Lung (tissue), 11 donors: ENCODE measurements at regions not wholly inside any gene's neighbourhood (a gene's known extent, or its start where the extent isn't known, plus 50 kb on each side); places are given as distances from the start of the nearest gene placed in this dataset.
A peak's percentile ranks its signal among the peaks of the same experiment; 100 is the strongest.

Source experiments
- ATAC-seq: fragments of 200-7000 bp; cut with Tn5 transposase; one replicate; pipeline ENCODE4 v1.9.1; 2020; ENCODE audit warnings: moderate number of reproducible peaks; ENCODE audit not compliant: insufficient read depth, low FRiP score
- DNase-seq, 3 donors: peaks; one replicate each; pipeline ENCODE4 v3.0.0-alpha.2; 2013 to 2017
- H3K27ac ChIP-seq, 2 donors: one replicate each; pipeline ENCODE4 v1.5.1; 2013; ENCODE audit warnings: mild to moderate bottlenecking in 2 of 2, moderate library complexity in 2 of 2, control low read depth in 1 of 2, inconsistent platforms in 1 of 2, low read depth in 1 of 2, low read length in 1 of 2
- H3K27me3 ChIP-seq, 3 donors: one replicate each; pipeline ENCODE4 v1.5.1; 2013; ENCODE audit warnings: low read length in 2 of 3; ENCODE audit not compliant: control insufficient read depth in 3 of 3, insufficient read depth in 3 of 3
- H3K36me3 ChIP-seq, 4 donors: one replicate each; pipeline ENCODE4 v1.5.1; 2013; ENCODE audit warnings: low read length in 4 of 4, mild to moderate bottlenecking in 1 of 4, moderate library complexity in 1 of 4; ENCODE audit not compliant: control insufficient read depth in 4 of 4, insufficient read depth in 4 of 4
- H3K4me1 ChIP-seq, 5 donors: one replicate each; pipeline ENCODE4 v1.5.1; 2013; ENCODE audit warnings: low read length in 5 of 5, mild to moderate bottlenecking in 2 of 5, moderate library complexity in 1 of 5; ENCODE audit not compliant: control insufficient read depth in 5 of 5, insufficient read depth in 5 of 5
- H3K4me3 ChIP-seq: one replicate; pipeline ENCODE4 v1.5.1; 2013; ENCODE audit warnings: mild to moderate bottlenecking, control low read depth, moderate library complexity
- H3K9ac ChIP-seq, 2 donors: one replicate each; pipeline ENCODE4 v1.5.1; 2013; ENCODE audit warnings: low read length in 2 of 2, control low read depth in 1 of 2; ENCODE audit not compliant: insufficient read depth in 1 of 2
- H3K9me3 ChIP-seq, 4 donors: one replicate each; pipeline ENCODE4 v1.5.1; 2013; ENCODE audit warnings: low read length in 3 of 4, mild to moderate bottlenecking in 1 of 4, moderate library complexity in 1 of 4; ENCODE audit not compliant: control insufficient read depth in 4 of 4, insufficient read depth in 3 of 4
- WGBS, 2 donors: extraction: QIAGEN DNeasy Blood & Tissue Kit; methylation state at CpG; one replicate each; pipeline ENCODE4 v1.1.7; 2013; 5-methylcytosine and 5-hydroxymethylcytosine counted together
- TF ChIP-seq, protein P1 (sequence below): IDR thresholded peaks from 2 replicates; pipeline ENCODE4 v1.5.1; 2012; ENCODE audit warnings: mild to moderate bottlenecking; ENCODE audit errors: control extremely low read depth, extremely low read depth
- donor health status: control.
- donor health status: control.
- donor health status: Bipolar disorder and iron deficiency.
- donor health status: healthy.
- donor health status: DM: yes; HTN: yes; CAD: no.

DNA sequence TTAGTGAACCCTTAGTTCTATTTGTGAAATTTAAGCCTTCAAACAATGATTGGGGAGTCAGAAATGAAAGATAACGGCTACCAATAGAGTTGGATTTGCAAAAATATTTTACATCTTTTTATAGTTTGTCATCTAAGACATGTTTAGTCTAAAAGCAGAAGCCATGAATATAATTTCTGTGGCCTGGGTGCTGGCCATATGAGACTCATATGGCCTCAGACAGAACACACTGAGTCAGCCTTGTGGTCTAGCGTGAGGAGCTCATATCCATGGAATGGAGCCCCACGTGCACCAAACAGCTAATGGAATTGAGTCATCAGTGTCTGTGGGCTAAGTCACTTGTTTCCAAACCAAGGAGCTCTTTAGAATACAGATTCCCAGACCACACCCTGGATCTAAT is 240.7 kb upstream of the NREP start:
- H3K27me3 ChIP-seq = no peaks in the 10 kb centered on the region
- peaks cover 0 to under 1% (median 0%) of the 10 kb centered on the region in 5 donors for H3K4me1 ChIP-seq
- no peak overlapping the region for H3K4me3 ChIP-seq
- 70 to 80% methylated on average over 3 of the region's 3 CpGs for WGBS, 2 donors
- no peak for DNase-seq
- no peak overlapping the region for H3K27ac ChIP-seq
- no peak overlapping the region for H3K9ac ChIP-seq
- H3K9me3 ChIP-seq = no peaks in the 10 kb centered on the region
- TF ChIP-seq, protein P1, sequence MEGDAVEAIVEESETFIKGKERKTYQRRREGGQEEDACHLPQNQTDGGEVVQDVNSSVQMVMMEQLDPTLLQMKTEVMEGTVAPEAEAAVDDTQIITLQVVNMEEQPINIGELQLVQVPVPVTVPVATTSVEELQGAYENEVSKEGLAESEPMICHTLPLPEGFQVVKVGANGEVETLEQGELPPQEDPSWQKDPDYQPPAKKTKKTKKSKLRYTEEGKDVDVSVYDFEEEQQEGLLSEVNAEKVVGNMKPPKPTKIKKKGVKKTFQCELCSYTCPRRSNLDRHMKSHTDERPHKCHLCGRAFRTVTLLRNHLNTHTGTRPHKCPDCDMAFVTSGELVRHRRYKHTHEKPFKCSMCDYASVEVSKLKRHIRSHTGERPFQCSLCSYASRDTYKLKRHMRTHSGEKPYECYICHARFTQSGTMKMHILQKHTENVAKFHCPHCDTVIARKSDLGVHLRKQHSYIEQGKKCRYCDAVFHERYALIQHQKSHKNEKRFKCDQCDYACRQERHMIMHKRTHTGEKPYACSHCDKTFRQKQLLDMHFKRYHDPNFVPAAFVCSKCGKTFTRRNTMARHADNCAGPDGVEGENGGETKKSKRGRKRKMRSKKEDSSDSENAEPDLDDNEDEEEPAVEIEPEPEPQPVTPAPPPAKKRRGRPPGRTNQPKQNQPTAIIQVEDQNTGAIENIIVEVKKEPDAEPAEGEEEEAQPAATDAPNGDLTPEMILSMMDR = no peak
- H3K36me3 ChIP-seq = no peaks in the 10 kb centered on the region
- peak; percentile 53 for ATAC-seq

DNA sequence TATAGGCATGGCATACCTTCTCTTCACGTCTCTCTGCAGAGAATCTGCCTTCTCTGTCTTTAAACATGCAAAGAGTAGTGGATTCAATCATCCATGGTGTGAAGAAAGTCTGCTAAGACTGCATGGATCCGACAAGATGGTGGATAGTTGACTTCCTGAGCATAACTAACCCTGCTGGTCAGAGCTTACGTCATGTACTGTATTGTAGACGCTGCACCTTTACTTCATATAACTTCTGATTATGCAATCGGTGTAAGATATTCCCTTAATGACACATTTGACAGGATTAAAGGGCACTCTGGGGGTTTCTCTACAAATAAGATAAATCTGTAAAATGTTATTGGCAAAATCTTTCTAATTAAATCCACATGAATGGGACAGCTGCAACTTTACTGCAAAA is 240.3 kb upstream of the NREP start:
- Histone ChIP-seq H3K4me1 (no peaks in the 10 kb centered on the region), H3K9me3 (no peaks in the 10 kb centered on the region), H3K9ac (no peak overlapping the region), H3K36me3 (no peaks in the 10 kb centered on the region), H3K4me3 (no peak overlapping the region), H3K27ac (no peak overlapping the region), H3K27me3 (no peaks in the 10 kb centered on the region)
- DNase-seq (no peak), ATAC-seq (no peak)
- TF ChIP-seq, protein P1 = no peak
- WGBS, 2 donors = 86 to 88% methylated on average over 5 of the region's 5 CpGs

DNA sequence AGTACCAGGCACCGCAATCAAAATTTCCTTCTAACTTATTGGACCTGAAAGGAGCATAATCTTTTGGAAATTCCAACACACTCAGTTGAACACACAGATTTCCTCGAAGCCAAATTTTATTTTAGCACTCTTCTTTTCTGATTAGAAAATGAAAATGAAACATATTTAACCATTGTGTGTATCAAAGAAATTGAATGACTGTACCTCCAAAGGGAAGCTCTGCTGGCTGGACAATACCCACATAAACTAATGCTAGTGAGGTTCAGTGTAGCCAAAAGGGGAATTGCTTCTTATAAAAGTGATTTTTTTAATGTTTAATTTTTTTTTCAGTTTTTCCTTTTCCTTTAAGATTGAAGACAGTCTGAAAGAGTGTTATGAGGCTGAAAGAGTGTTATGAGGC is 239.6 kb upstream of the NREP start:
- TF ChIP-seq, protein P1 = no peak
- DNase-seq (no peak), ATAC-seq (no peak)
- Histone ChIP-seq H3K27me3 (no peaks in the 10 kb centered on the region), H3K27ac (no peak overlapping the region), H3K4me3 (no peak overlapping the region), H3K36me3 (no peaks in the 10 kb centered on the region), H3K9me3 (peaks cover 0 to 2% (median 0%) of the 10 kb centered on the region in 4 donors), H3K4me1 (no peaks in the 10 kb centered on the region), H3K9ac (no peak overlapping the region)
- WGBS, 2 donors = 58 to 75% methylated on average over 2 of the region's 2 CpGs

DNA sequence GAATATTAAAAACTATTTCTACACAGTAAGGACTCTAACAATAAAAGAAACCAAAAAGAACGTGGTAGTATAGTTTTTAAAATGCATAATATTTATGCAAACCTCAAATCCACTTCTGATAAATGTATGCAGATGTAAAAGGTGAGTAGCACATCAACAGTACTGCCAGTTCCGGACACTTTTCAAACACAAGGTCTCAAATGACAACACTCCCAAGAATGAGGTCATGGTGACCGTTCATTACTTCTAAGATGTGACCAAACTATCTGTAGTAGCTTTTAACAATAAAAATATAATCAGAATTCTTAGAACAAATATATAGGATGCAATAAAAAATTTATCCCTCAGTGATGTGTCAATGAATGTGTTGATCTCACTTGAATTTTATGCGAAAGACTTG is 238.7 kb upstream of the NREP start:
- no peaks in the 10 kb centered on the region for H3K4me1 ChIP-seq
- no peak overlapping the region for H3K27ac ChIP-seq
- no peak overlapping the region for H3K4me3 ChIP-seq
- DNase-seq = no peak
- WGBS, 2 donors = 90 to 95% methylated on average over 4 of the region's 4 CpGs
- H3K36me3 ChIP-seq = no peaks in the 10 kb centered on the region
- H3K9ac ChIP-seq = no peak overlapping the region
- ATAC-seq = no peak
- TF ChIP-seq, protein P1 = no peak
- no peaks in the 10 kb centered on the region for H3K27me3 ChIP-seq
- peaks cover 0 to 2% (median 0%) of the 10 kb centered on the region in 4 donors for H3K9me3 ChIP-seq
